Stimulated activated naive CD8-positive, alpha-beta T cell treated with anti-CD3 and anti-CD28 coated beads, Interleukin-15, Interleukin-2, amounts not matched to agents 100 ng/mL and 50 ng/mL, for 24 hours (primary cell): ENCODE measurements at regions not wholly inside any gene's neighbourhood (a gene's known extent, or its start where the extent isn't known, plus 50 kb on each side); places are given as distances from the start of the nearest gene placed in this dataset.
"Not testable (repeated sequence)": the region's sequence is repeated elsewhere in the genome, so short reads cannot be mapped to it uniquely, and the experiment has no call there.

ENCODE experiments used
- H3K27ac Mint-ChIP-seq: one replicate; pipeline ENCODE4 v1.8.0; 2021; ENCODE audit warnings: mild to moderate bottlenecking, mixed read lengths
- H3K27me3 Mint-ChIP-seq: one replicate; pipeline ENCODE4 v1.8.0; 2021; ENCODE audit warnings: mixed read lengths
- H3K36me3 Mint-ChIP-seq: one replicate; pipeline ENCODE4 v1.8.0; 2021; ENCODE audit warnings: low read depth, mixed read lengths
- H3K4me1 Mint-ChIP-seq: one replicate; pipeline ENCODE4 v1.8.0; 2021; ENCODE audit warnings: low read depth, mixed read lengths
- H3K4me3 Mint-ChIP-seq: one replicate; pipeline ENCODE4 v1.8.0; 2021; ENCODE audit warnings: mild to moderate bottlenecking, mixed read lengths
- H3K9me3 Mint-ChIP-seq: one replicate; pipeline ENCODE4 v1.8.0; 2021; ENCODE audit warnings: mixed read lengths

- Mint-ChIP-seq H3K36me3 (no peaks in the 10 kb centered on the region), H3K4me1 (no peaks in the 10 kb centered on the region), H3K9me3 (peaks cover 11% of the 10 kb centered on the region), H3K27ac (no peak overlapping the region), H3K27me3 (no peaks in the 10 kb centered on the region), H3K4me3 (no peak overlapping the region)
These were observed 832.8 kb downstream of the FSCB start for GRCh38 chr14:43674273-43674672.

- no peak overlapping the region for H3K27ac Mint-ChIP-seq
- H3K4me1 Mint-ChIP-seq: no peaks in the 10 kb centered on the region
- no peaks in the 10 kb centered on the region for H3K36me3 Mint-ChIP-seq
- H3K27me3 Mint-ChIP-seq: no peaks in the 10 kb centered on the region
- peaks cover 16% of the 10 kb centered on the region for H3K9me3 Mint-ChIP-seq
- H3K4me3 Mint-ChIP-seq: no peak overlapping the region
These were observed 835.2 kb downstream of the FSCB start for GRCh38 chr14:43671716-43672485.

- H3K36me3 Mint-ChIP-seq: no peaks in the 10 kb centered on the region
- H3K27ac Mint-ChIP-seq: no peak overlapping the region
- no peaks in the 10 kb centered on the region for H3K4me1 Mint-ChIP-seq
- no peaks in the 10 kb centered on the region for H3K27me3 Mint-ChIP-seq
- no peak overlapping the region for H3K4me3 Mint-ChIP-seq
- peaks cover 20% of the 10 kb centered on the region for H3K9me3 Mint-ChIP-seq
These were observed 837.7 kb downstream of the FSCB start for GRCh38 chr14:43669355-43669754.

GRCh38 chr14:43665570-43666267, 841.4 kb downstream of the FSCB start:
- Mint-ChIP-seq H3K4me3 (no peak overlapping the region), H3K27ac (no peak overlapping the region), H3K9me3 (peaks cover 17% of the 10 kb centered on the region), H3K4me1 (no peaks in the 10 kb centered on the region), H3K36me3 (no peaks in the 10 kb centered on the region), H3K27me3 (no peaks in the 10 kb centered on the region)

GRCh38 chr14:43655194-43655593, 851.9 kb downstream of the FSCB start:
- not testable (repeated sequence) for H3K4me1 Mint-ChIP-seq, H3K27me3 Mint-ChIP-seq, H3K27ac Mint-ChIP-seq, H3K36me3 Mint-ChIP-seq, H3K4me3 Mint-ChIP-seq
- peaks cover 34% of the 10 kb centered on the region for H3K9me3 Mint-ChIP-seq

GRCh38 chr14:43651896-43652295, 855.2 kb downstream of the FSCB start:
- Mint-ChIP-seq H3K27ac (no peak overlapping the region), H3K9me3 (peaks cover 38% of the 10 kb centered on the region)

GRCh38 chr14:43651185-43651787, 855.8 kb downstream of the FSCB start:
- H3K27ac Mint-ChIP-seq: no peak overlapping the region
- H3K9me3 Mint-ChIP-seq: peaks cover 34% of the 10 kb centered on the region
- H3K4me3 Mint-ChIP-seq: no peak overlapping the region
- no peaks in the 10 kb centered on the region for H3K36me3 Mint-ChIP-seq
- H3K4me1 Mint-ChIP-seq: no peaks in the 10 kb centered on the region
- no peaks in the 10 kb centered on the region for H3K27me3 Mint-ChIP-seq

More at GRCh38 chr14:43651896-43652295, 855.2 kb downstream of the FSCB start:
- no peaks in the 10 kb centered on the region for H3K36me3 Mint-ChIP-seq
- no peaks in the 10 kb centered on the region for H3K4me1 Mint-ChIP-seq
- no peaks in the 10 kb centered on the region for H3K27me3 Mint-ChIP-seq
- H3K4me3 Mint-ChIP-seq: no peak overlapping the region

- no peaks in the 10 kb centered on the region for H3K4me1 Mint-ChIP-seq
- H3K27ac Mint-ChIP-seq: no peak overlapping the region
- no peak overlapping the region for H3K4me3 Mint-ChIP-seq
- H3K36me3 Mint-ChIP-seq: no peaks in the 10 kb centered on the region
- H3K9me3 Mint-ChIP-seq: peaks cover 40% of the 10 kb centered on the region
- no peaks in the 10 kb centered on the region for H3K27me3 Mint-ChIP-seq
These were observed 857.6 kb downstream of the FSCB start for GRCh38 chr14:43649508-43649907.

- Mint-ChIP-seq H3K27me3 (no peaks in the 10 kb centered on the region), H3K4me1 (no peaks in the 10 kb centered on the region), H3K27ac (no peak overlapping the region), H3K9me3 (peaks cover 35% of the 10 kb centered on the region), H3K36me3 (no peaks in the 10 kb centered on the region), H3K4me3 (no peak overlapping the region)
These were observed 859.8 kb downstream of the FSCB start for GRCh38 chr14:43647302-43647701.

- no peaks in the 10 kb centered on the region for H3K36me3 Mint-ChIP-seq
- no peaks in the 10 kb centered on the region for H3K27me3 Mint-ChIP-seq
- H3K9me3 Mint-ChIP-seq: peaks cover 22% of the 10 kb centered on the region
These were observed 866.3 kb downstream of the FSCB start for GRCh38 chr14:43640718-43641267.

GRCh38 chr14:43625294-43625693, 881.8 kb downstream of the FSCB start:
- no peaks in the 10 kb centered on the region for H3K36me3 Mint-ChIP-seq
- H3K27me3 Mint-ChIP-seq: no peaks in the 10 kb centered on the region
- H3K4me3 Mint-ChIP-seq: no peak overlapping the region
- H3K27ac Mint-ChIP-seq: no peak overlapping the region
- no peaks in the 10 kb centered on the region for H3K4me1 Mint-ChIP-seq
- H3K9me3 Mint-ChIP-seq: peaks cover 10% of the 10 kb centered on the region

More at GRCh38 chr14:43640718-43641267, 866.3 kb downstream of the FSCB start:
- Mint-ChIP-seq H3K4me1 (no peaks in the 10 kb centered on the region), H3K27ac (no peak overlapping the region), H3K4me3 (no peak overlapping the region)

GRCh38 chr14:43621282-43621681, 885.8 kb downstream of the FSCB start:
- Mint-ChIP-seq H3K4me1 (no peaks in the 10 kb centered on the region), H3K27ac (no peak overlapping the region), H3K4me3 (no peak overlapping the region), H3K36me3 (no peaks in the 10 kb centered on the region), H3K27me3 (no peaks in the 10 kb centered on the region), H3K9me3 (peaks cover 4% of the 10 kb centered on the region)

GRCh38 chr14:43595096-43595772, 911.8 kb downstream of the FSCB start:
- H3K4me1 Mint-ChIP-seq: no peaks in the 10 kb centered on the region
- H3K36me3 Mint-ChIP-seq: no peaks in the 10 kb centered on the region
- H3K27ac Mint-ChIP-seq: no peak overlapping the region
- H3K4me3 Mint-ChIP-seq: no peak overlapping the region
- peaks cover 11% of the 10 kb centered on the region for H3K9me3 Mint-ChIP-seq
- no peaks in the 10 kb centered on the region for H3K27me3 Mint-ChIP-seq

- no peak overlapping the region for H3K27ac Mint-ChIP-seq
- no peak overlapping the region for H3K4me3 Mint-ChIP-seq
- H3K36me3 Mint-ChIP-seq: no peaks in the 10 kb centered on the region
- no peaks in the 10 kb centered on the region for H3K27me3 Mint-ChIP-seq
- no peaks in the 10 kb centered on the region for H3K4me1 Mint-ChIP-seq
- peaks cover 7% of the 10 kb centered on the region for H3K9me3 Mint-ChIP-seq
These were observed 915.3 kb downstream of the FSCB start for GRCh38 chr14:43591776-43592175.

GRCh38 chr14:43587183-43587582, 919.9 kb downstream of the FSCB start:
- H3K36me3 Mint-ChIP-seq: no peaks in the 10 kb centered on the region
- H3K27me3 Mint-ChIP-seq: no peaks in the 10 kb centered on the region
- peaks cover 4% of the 10 kb centered on the region for H3K9me3 Mint-ChIP-seq
- no peak overlapping the region for H3K4me3 Mint-ChIP-seq
- H3K4me1 Mint-ChIP-seq: no peaks in the 10 kb centered on the region
- H3K27ac Mint-ChIP-seq: no peak overlapping the region
